GM10266 (cell line): ENCODE measurements at regions not wholly inside any gene's neighbourhood (a gene's known extent, or its start where the extent isn't known, plus 50 kb on each side); places are given as distances from the start of the nearest gene placed in this dataset.
"Not testable (repeated sequence)": the region's sequence is repeated elsewhere in the genome, so short reads cannot be mapped to it uniquely, and the experiment has no call there.

Experiments
- DNase-seq: peaks from one replicate; pipeline ENCODE4 v3.0.0; 2012; ENCODE audit errors: extremely low spot score
- TF ChIP-seq, protein P1 (sequence below): IDR thresholded peaks from 2 replicates; pipeline ENCODE4 v1.5.1; 2012; ENCODE audit warnings: mild to moderate bottlenecking, low read depth; ENCODE audit not compliant: control insufficient read depth, insufficient read depth; ENCODE audit errors: missing control alignments

GRCh38 chr11:45000918-45001317 lies 50.2 kb upstream of the TP53I11 start:
- DNase-seq = no peak
- TF ChIP-seq, protein P1, sequence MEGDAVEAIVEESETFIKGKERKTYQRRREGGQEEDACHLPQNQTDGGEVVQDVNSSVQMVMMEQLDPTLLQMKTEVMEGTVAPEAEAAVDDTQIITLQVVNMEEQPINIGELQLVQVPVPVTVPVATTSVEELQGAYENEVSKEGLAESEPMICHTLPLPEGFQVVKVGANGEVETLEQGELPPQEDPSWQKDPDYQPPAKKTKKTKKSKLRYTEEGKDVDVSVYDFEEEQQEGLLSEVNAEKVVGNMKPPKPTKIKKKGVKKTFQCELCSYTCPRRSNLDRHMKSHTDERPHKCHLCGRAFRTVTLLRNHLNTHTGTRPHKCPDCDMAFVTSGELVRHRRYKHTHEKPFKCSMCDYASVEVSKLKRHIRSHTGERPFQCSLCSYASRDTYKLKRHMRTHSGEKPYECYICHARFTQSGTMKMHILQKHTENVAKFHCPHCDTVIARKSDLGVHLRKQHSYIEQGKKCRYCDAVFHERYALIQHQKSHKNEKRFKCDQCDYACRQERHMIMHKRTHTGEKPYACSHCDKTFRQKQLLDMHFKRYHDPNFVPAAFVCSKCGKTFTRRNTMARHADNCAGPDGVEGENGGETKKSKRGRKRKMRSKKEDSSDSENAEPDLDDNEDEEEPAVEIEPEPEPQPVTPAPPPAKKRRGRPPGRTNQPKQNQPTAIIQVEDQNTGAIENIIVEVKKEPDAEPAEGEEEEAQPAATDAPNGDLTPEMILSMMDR = no peak

- DNase-seq = no peak
- TF ChIP-seq, protein P1 = no peak
Observed at GRCh38 chr11:45001466-45002165, 50.9 kb upstream of the TP53I11 start.

DNA sequence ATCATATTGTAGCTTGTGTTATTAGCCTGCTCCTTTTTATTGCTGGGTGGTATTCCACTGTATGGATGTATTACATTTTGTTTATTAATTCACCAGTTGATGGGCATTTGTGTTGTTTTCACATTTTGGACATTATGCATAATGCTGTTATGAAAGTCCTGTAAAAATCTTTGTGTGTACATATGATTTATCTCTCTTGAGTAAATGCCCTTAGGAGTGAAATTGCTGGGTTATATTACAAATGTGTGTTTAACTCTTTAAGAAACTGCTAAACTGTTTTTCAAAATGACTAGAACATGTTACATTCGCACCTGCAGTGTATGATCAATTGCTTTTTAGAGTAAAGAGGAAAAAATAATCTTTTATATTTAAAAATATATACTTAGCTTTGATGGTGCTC lies 54.4 kb upstream of the TP53I11 start:
- TF ChIP-seq, protein P1 = no peak
- no peak for DNase-seq

DNA sequence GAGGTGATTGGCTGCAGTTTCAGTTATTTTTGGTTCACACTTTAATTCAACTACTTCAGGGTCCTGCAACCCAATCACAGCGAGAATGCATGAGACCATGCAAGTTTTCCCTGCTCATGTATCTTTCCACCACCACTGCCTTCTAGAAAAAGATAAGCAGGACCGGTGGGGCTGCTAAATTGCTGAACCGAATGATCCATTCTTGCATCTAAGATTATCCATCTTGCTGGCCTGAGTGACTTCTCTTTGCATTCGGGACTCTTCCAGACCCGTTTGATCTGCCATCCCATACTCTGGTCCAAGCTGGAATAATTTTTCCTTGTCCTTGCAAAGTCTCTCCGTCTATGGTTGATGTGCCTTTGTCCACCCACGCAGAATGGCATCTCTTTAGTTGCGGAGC lies 56.3 kb upstream of the TP53I11 start:
- no peak for DNase-seq
- TF ChIP-seq, protein P1 = no peak

GRCh38 chr11:45015983-45016382 lies 65.3 kb upstream of the TP53I11 start:
- not testable (repeated sequence) for DNase-seq

DNA sequence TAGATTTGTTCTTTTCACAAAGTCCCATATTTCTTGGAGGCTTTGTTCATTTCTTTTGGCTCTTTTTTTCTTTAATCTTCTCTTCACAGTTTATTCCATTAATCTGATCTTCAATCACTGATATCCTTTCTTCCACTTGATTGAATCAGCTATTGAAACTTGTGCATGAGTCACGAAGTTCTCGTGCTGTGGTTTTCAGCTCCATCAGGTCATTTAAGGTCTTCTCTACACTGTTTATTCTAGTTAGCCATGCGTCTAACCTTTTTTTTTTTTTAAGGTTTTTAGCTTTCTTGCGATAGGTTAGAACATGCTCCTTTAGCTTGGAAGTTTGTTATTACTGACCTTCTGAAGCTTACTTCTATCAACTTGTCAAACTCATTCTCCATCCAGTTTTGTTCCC lies 65.8 kb upstream of the TP53I11 start:
- not testable (repeated sequence) for DNase-seq

- TF ChIP-seq, protein P1 = no peak
- no peak for DNase-seq
Observed at GRCh38 chr11:45017329-45017728, 66.6 kb upstream of the TP53I11 start.

- TF ChIP-seq, protein P1 = no peak
Observed at GRCh38 chr11:45021001-45021400, 70.3 kb upstream of the TP53I11 start.

More at GRCh38 chr11:45021001-45021400, 70.3 kb upstream of the TP53I11 start:
- no peak for DNase-seq
